CD14-positive monocyte (primary cell): ENCODE measurements at regions not wholly inside any gene's neighbourhood (a gene's known extent, or its start where the extent isn't known, plus 50 kb on each side); places are given as distances from the start of the nearest gene placed in this dataset.

Experiments
- DNase-seq, 3 donors: peaks; one replicate each; pipeline ENCODE4 v3.0.0-alpha.2; 2011 to 2022
- H2AFZ ChIP-seq: 2 replicates; pipeline ENCODE4 v1.6.0; 2012; ENCODE audit warnings: mild to moderate bottlenecking, low read depth, low read length, inconsistent platforms; ENCODE audit not compliant: insufficient read depth, poor library complexity, severe bottlenecking
- H3K27ac ChIP-seq, 2 donors: 1 replicate in 1 of 2; 2 replicates in 1 of 2; pipeline ENCODE4 v1.5.1; 2012 to 2013; ENCODE audit warnings: low read length in 2 of 2, control low read depth in 1 of 2, inconsistent platforms in 1 of 2, low read depth in 1 of 2, mild to moderate bottlenecking in 1 of 2
- H3K27me3 ChIP-seq, 2 donors: one replicate each; pipeline versions ENCODE4 v1.6.0 to v1.6.1; 2011 to 2013; ENCODE audit warnings: low read length in 2 of 2; ENCODE audit not compliant: control insufficient read depth in 2 of 2, insufficient read depth in 2 of 2
- H3K36me3 ChIP-seq, 2 donors: replicated peaks in 1 of 2; 1 replicate in 1 of 2; 2 replicates in 1 of 2; pipeline versions ENCODE4 v1.5.1 to v1.6.1; 2012 to 2013; ENCODE audit warnings: low read length in 2 of 2, control low read depth in 1 of 2, inconsistent platforms in 1 of 2, mild to moderate bottlenecking in 1 of 2; ENCODE audit not compliant: insufficient read depth in 2 of 2, control insufficient read depth in 1 of 2
- H3K4me1 ChIP-seq, 2 donors: 1 replicate in 1 of 2; 2 replicates in 1 of 2; pipeline versions ENCODE4 v1.5.1 to v1.6.1; 2012 to 2013; ENCODE audit warnings: low read length in 2 of 2, control low read depth in 1 of 2, inconsistent platforms in 1 of 2, mild to moderate bottlenecking in 1 of 2, moderate library complexity in 1 of 2; ENCODE audit not compliant: insufficient read depth in 2 of 2, control insufficient read depth in 1 of 2
- H3K4me2 ChIP-seq: replicated peaks from 2 replicates; pipeline ENCODE3; 2012; ENCODE audit warnings: low read length, moderate library complexity, mild to moderate bottlenecking; ENCODE audit not compliant: poor library complexity, severe bottlenecking; ENCODE audit errors: extremely low read depth
- H3K4me3 ChIP-seq, 3 experiments: fragments of 200-600 bp in 1 of 3; sonication (generic) in 1 of 3; replicated peaks in 1 of 3; 1 replicate in 2 of 3; 2 replicates in 1 of 3; pipeline ENCODE4 v1.5.1; 2011 to 2013; ENCODE audit warnings: low read length in 3 of 3, mild to moderate bottlenecking in 3 of 3, control low read depth in 2 of 3, low read depth in 2 of 3, inconsistent platforms in 1 of 3, moderate library complexity in 1 of 3
- H3K79me2 ChIP-seq: 2 replicates; pipeline ENCODE4 v1.6.0; 2012; ENCODE audit warnings: mild to moderate bottlenecking, control low read depth, inconsistent platforms, low read length, moderate library complexity; ENCODE audit not compliant: insufficient read depth
- H3K9ac ChIP-seq: 2 replicates; pipeline ENCODE4 v1.6.0; 2017; ENCODE audit warnings: low read length, mild to moderate bottlenecking; ENCODE audit not compliant: insufficient read depth, poor library complexity, severe bottlenecking
- H3K9me3 ChIP-seq, 2 donors: replicated peaks in 1 of 2; 1 replicate in 1 of 2; 2 replicates in 1 of 2; pipeline versions ENCODE4 v1.5.1 to v1.6.1; 2012 to 2013; ENCODE audit warnings: low read length in 2 of 2, control low read depth in 1 of 2; ENCODE audit not compliant: control insufficient read depth in 1 of 2, insufficient read depth in 1 of 2
- H4K20me1 ChIP-seq: 2 replicates; pipeline ENCODE4 v1.6.0; 2012; ENCODE audit warnings: mild to moderate bottlenecking, low read length, control low read depth, moderate library complexity; ENCODE audit not compliant: insufficient read depth
- H3K27ac Mint-ChIP-seq, 7 donors: one replicate each; pipeline ENCODE4 v1.8.0; 2020; ENCODE audit warnings: mild to moderate bottlenecking in 7 of 7, mixed read lengths in 7 of 7, moderate library complexity in 6 of 7, inconsistent platforms in 2 of 7
- H3K27me3 Mint-ChIP-seq, 3 donors: one replicate each; pipeline ENCODE4 v1.8.0; 2021 to 2022; ENCODE audit warnings: low read depth in 3 of 3, mild to moderate bottlenecking in 3 of 3, mixed read lengths in 3 of 3, moderate library complexity in 3 of 3, inconsistent platforms in 1 of 3
- H3K36me3 Mint-ChIP-seq, 2 donors: one replicate each; pipeline ENCODE4 v1.8.0; 2020; ENCODE audit warnings: mixed read lengths in 2 of 2, inconsistent platforms in 1 of 2, mild to moderate bottlenecking in 1 of 2
- H3K4me1 Mint-ChIP-seq: one replicate; pipeline ENCODE4 v1.8.0; 2020; ENCODE audit warnings: mild to moderate bottlenecking, mixed read lengths
- H3K4me3 Mint-ChIP-seq, 2 donors: one replicate each; pipeline ENCODE4 v1.8.0; 2020; ENCODE audit warnings: mild to moderate bottlenecking in 2 of 2, mixed read lengths in 2 of 2, moderate library complexity in 1 of 2
- H3K9me3 Mint-ChIP-seq, 7 donors: one replicate each; pipeline ENCODE4 v1.8.0; 2020 to 2022; ENCODE audit warnings: mixed read lengths in 7 of 7, mild to moderate bottlenecking in 6 of 7, moderate library complexity in 6 of 7, inconsistent platforms in 2 of 7
- WGBS: methylation state at CpG from one replicate; pipeline ENCODE4 v1.1.5; 2013; ENCODE audit warnings: missing lambda C conversion rate; ENCODE audit not compliant: insufficient coverage; 5-methylcytosine and 5-hydroxymethylcytosine counted together
- intact Hi-C, 2 donors: fragments of 100-400 bp; cut with micrococcal nuclease; formaldehyde crosslinking; loops; one replicate each; pipeline versions ENCODE4 v1.15.0 to v1.15.1; 2023
- TF ChIP-seq, protein P1 (sequence below): fragments of 200-600 bp; IDR thresholded peaks from one replicate; pipeline ENCODE4 v1.8.0; 2022; ENCODE audit warnings: antibody characterized with exemption, mild to moderate bottlenecking

DNA sequence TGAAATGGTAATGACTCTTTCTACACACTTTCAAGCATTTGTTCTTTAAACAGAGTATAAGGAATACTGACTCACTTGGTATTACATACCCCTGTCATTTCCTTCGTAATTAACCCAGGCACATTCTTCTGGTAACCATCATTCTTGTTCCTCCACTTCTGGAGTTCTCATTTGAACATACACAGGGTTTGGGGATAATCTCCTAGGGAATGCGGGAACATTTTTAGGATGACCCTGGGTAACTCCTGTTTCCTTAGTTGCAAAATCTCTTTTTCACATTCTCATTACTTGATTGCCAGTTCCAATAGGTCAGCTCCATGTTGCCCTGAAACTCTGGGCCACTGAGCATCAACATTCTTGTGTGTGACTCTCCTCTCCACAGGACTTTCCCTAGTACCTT is 51.5 kb upstream of the E2F3 start:
- no peaks in the 10 kb centered on the region for H4K20me1 ChIP-seq
- Mint-ChIP-seq H3K27ac (no peak overlapping the region), H3K36me3 (peaks cover 0 to 4% of the 10 kb centered on the region in 2 donors), H3K9me3 (peaks cover 21 to 52% (median 34%) of the 10 kb centered on the region in 7 donors), H3K4me1 (peaks cover 2% of the 10 kb centered on the region), H3K27me3 (peaks cover 0 to 3% (median 1%) of the 10 kb centered on the region in 3 donors), H3K4me3 (no peak overlapping the region)
- TF ChIP-seq, protein P1, sequence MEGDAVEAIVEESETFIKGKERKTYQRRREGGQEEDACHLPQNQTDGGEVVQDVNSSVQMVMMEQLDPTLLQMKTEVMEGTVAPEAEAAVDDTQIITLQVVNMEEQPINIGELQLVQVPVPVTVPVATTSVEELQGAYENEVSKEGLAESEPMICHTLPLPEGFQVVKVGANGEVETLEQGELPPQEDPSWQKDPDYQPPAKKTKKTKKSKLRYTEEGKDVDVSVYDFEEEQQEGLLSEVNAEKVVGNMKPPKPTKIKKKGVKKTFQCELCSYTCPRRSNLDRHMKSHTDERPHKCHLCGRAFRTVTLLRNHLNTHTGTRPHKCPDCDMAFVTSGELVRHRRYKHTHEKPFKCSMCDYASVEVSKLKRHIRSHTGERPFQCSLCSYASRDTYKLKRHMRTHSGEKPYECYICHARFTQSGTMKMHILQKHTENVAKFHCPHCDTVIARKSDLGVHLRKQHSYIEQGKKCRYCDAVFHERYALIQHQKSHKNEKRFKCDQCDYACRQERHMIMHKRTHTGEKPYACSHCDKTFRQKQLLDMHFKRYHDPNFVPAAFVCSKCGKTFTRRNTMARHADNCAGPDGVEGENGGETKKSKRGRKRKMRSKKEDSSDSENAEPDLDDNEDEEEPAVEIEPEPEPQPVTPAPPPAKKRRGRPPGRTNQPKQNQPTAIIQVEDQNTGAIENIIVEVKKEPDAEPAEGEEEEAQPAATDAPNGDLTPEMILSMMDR, result no peak
- H3K4me2 ChIP-seq, result no peak overlapping the region
- no peak overlapping the region for H3K27ac ChIP-seq
- no peaks in the 10 kb centered on the region for H3K4me1 ChIP-seq
- intact Hi-C loops, result no loop called here
- H2AFZ ChIP-seq, result no peak overlapping the region
- no peaks in the 10 kb centered on the region for H3K27me3 ChIP-seq
- DNase-seq, result no peak
- WGBS, result 83% methylated on average over 1 of the region's 2 CpGs
- no peak overlapping the region for H3K4me3 ChIP-seq
- H3K79me2 ChIP-seq, result no peaks in the 10 kb centered on the region
- peaks cover 24 to 27% of the 10 kb centered on the region in 2 donors for H3K9me3 ChIP-seq
- H3K36me3 ChIP-seq, result no peaks in the 10 kb centered on the region
- H3K9ac ChIP-seq, result no peak overlapping the region

DNA sequence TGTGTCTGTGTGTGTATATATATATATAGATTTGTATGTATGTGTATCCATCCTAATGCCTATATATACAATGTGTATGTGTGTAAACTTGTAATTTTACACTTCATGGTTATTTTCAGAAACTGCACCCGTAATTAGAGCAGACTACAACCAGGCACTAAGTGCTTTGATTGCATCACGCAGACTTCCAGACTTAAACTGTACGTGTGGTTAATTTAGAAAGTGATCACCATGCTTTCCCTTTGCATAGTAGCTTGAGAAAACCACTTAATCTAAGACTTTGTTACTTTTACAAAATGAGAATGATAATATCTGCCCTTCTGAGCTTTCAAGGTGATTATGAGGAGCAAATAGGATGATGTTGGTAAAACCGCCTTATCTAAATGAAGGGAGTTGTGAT is 50.1 kb upstream of the E2F3 start:
- Histone ChIP-seq H3K4me1 (no peaks in the 10 kb centered on the region), H3K36me3 (no peaks in the 10 kb centered on the region), H3K4me2 (no peak overlapping the region), H3K27ac (no peak overlapping the region), H2AFZ (no peak overlapping the region), H3K79me2 (no peaks in the 10 kb centered on the region), H3K9me3 (peaks cover 24 to 30% of the 10 kb centered on the region in 2 donors), H3K4me3 (no peak overlapping the region), H3K9ac (no peak overlapping the region), H3K27me3 (no peaks in the 10 kb centered on the region), H4K20me1 (no peaks in the 10 kb centered on the region)
- no peak for DNase-seq
- Mint-ChIP-seq H3K27ac (no peak overlapping the region), H3K4me3 (no peak overlapping the region), H3K27me3 (peaks cover 0 to 5% (median 0%) of the 10 kb centered on the region in 3 donors), H3K9me3 (peaks cover 20 to 52% (median 36%) of the 10 kb centered on the region in 7 donors), H3K36me3 (peaks cover 0 to 4% of the 10 kb centered on the region in 2 donors), H3K4me1 (peaks cover 2% of the 10 kb centered on the region)
- intact Hi-C loops, result no loop called here
- TF ChIP-seq, protein P1, result no peak
- no CpG with 5 or more reads among the region's 4 CpGs for WGBS
